Omental fat pad (tissue), 3 donors: ENCODE measurements at regions not wholly inside any gene's neighbourhood (a gene's known extent, or its start where the extent isn't known, plus 50 kb on each side); places are given as distances from the start of the nearest gene placed in this dataset.

Experiments
- ATAC-seq: fragments of 150-250 bp; one replicate; pipeline ENCODE4 v1.9.1; 2016; ENCODE audit warnings: mild to moderate bottlenecking, moderate library complexity; ENCODE audit not compliant: low FRiP score
- DNase-seq: peaks from one replicate; pipeline ENCODE4 v3.0.0-alpha.2; 2019; ENCODE audit warnings: low spot score
- CTCF ChIP-seq, 3 donors: fragments of 450-650 bp; IDR thresholded peaks; one replicate each; pipeline ENCODE4 v1.5.1; 2016 to 2017; ENCODE audit warnings: antibody characterized with exemption in 3 of 3, mild to moderate bottlenecking in 3 of 3, moderate library complexity in 2 of 3

GRCh38 chr6:154591234-154591633 lies 80.7 kb upstream of the CNKSR3 start:
- ATAC-seq, result no peak
- DNase-seq, result no peak
- no peak for TF ChIP-seq CTCF (IDR thresholded peaks at IDR 0.05)

GRCh38 chr6:154592199-154592860 lies 81.8 kb upstream of the CNKSR3 start:
- TF ChIP-seq CTCF (IDR thresholded peaks at IDR 0.05), result no peak
- DNase-seq (no peak), ATAC-seq (no peak)

- ATAC-seq (peak; percentile 86), DNase-seq (no peak)
- TF ChIP-seq CTCF (IDR thresholded peaks at IDR 0.05), result no peak
These were observed 82.6 kb upstream of the CNKSR3 start for GRCh38 chr6:154593122-154593521.

- TF ChIP-seq CTCF (IDR thresholded peaks at IDR 0.05), result no peak
- no peak for DNase-seq
- ATAC-seq, result no peak
These were observed 84.2 kb upstream of the CNKSR3 start for GRCh38 chr6:154594496-154595198.

- TF ChIP-seq CTCF (IDR thresholded peaks at IDR 0.05), result no peak
These were observed 85.1 kb upstream of the CNKSR3 start for GRCh38 chr6:154595538-154595937.

GRCh38 chr6:154596009-154596408 lies 85.5 kb upstream of the CNKSR3 start:
- DNase-seq (no peak), ATAC-seq (no peak)
- no peak for TF ChIP-seq CTCF (IDR thresholded peaks at IDR 0.05)

More at GRCh38 chr6:154595538-154595937, 85.1 kb upstream of the CNKSR3 start:
- DNase-seq (no peak), ATAC-seq (no peak)

GRCh38 chr6:154596701-154597100 lies 86.2 kb upstream of the CNKSR3 start:
- DNase-seq (no peak), ATAC-seq (no peak)
- no peak for TF ChIP-seq CTCF (IDR thresholded peaks at IDR 0.05)
